KMS-11 (cell line): ENCODE measurements at regions not wholly inside any gene's neighbourhood (a gene's known extent, or its start where the extent isn't known, plus 50 kb on each side); places are given as distances from the start of the nearest gene placed in this dataset.

Experiments
- H2AFZ ChIP-seq: fragments of 200-600 bp; sonication (generic); 2 replicates; pipeline ENCODE4 v1.6.1; 2016; ENCODE audit warnings: antibody characterized with exemption, mixed run types, low read depth
- H3K27ac ChIP-seq: fragments of 200-600 bp; sonication (generic); 2 replicates; pipeline ENCODE4 v1.6.1; 2016; ENCODE audit warnings: mild to moderate bottlenecking, mixed run types
- H3K27me3 ChIP-seq: fragments of 200-600 bp; sonication (generic); 2 replicates; pipeline ENCODE4 v1.6.1; 2017; ENCODE audit warnings: mild to moderate bottlenecking, low read depth, mixed run types, moderate library complexity; ENCODE audit not compliant: insufficient read depth
- H3K36me3 ChIP-seq: fragments of 200-600 bp; sonication (generic); 2 replicates; pipeline ENCODE4 v1.6.1; 2017; ENCODE audit warnings: mild to moderate bottlenecking, mixed run types; ENCODE audit not compliant: insufficient read depth
- H3K4me1 ChIP-seq: fragments of 200-600 bp; sonication (generic); 2 replicates; pipeline ENCODE4 v1.6.1; 2016; ENCODE audit warnings: mild to moderate bottlenecking, low read depth, mixed run types; ENCODE audit not compliant: poor library complexity, severe bottlenecking
- H3K4me2 ChIP-seq: fragments of 200-600 bp; sonication (generic); 2 replicates; pipeline ENCODE4 v1.7.0; 2016; ENCODE audit warnings: mild to moderate bottlenecking, mixed run types
- H3K4me3 ChIP-seq: fragments of 200-600 bp; sonication (generic); IDR thresholded peaks from 2 replicates; pipeline ENCODE4 v1.6.1; 2017; ENCODE audit warnings: low read depth, low read length, mixed read lengths; ENCODE audit not compliant: insufficient read depth
- H3K79me2 ChIP-seq: fragments of 200-600 bp; sonication (generic); 2 replicates; pipeline ENCODE4 v1.6.1; 2016; ENCODE audit warnings: low read depth, mixed run types; ENCODE audit not compliant: insufficient read depth
- H3K9ac ChIP-seq: fragments of 200-600 bp; sonication (generic); 2 replicates; pipeline ENCODE4 v1.6.1; 2016; ENCODE audit warnings: mild to moderate bottlenecking, mixed run types
- H4K20me1 ChIP-seq: fragments of 200-600 bp; sonication (generic); 2 replicates; pipeline ENCODE4 v1.6.1; 2016; ENCODE audit warnings: mild to moderate bottlenecking, mixed run types; ENCODE audit not compliant: insufficient read depth
- CTCF ChIP-seq: fragments of 200-600 bp; sonication (generic); conservative IDR thresholded peaks from 2 replicates; pipeline ENCODE4 v1.6.1; 2017; ENCODE audit warnings: low read depth, mild to moderate bottlenecking, antibody characterized with exemption, low read length, moderate library complexity, mixed read lengths

DNA sequence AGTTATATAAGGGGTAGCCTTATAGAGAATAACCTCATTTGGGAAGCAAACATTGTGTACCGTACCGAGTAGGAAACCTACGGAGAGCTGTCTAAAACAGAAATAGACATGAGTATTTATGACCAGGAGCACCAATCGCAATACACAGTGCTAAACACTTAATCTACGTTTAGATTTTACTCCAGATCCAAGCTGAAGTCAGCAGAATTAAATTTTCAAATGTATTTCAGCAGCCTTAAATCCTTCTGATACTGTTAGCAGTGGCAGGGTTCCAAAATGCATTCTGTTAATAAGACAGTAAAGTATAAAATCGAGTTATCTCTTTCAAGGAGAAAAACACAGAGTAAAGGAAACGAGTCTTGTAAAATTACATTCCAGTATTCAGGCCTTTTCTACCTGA is 118.1 kb upstream of the ZNF521 start:
- H2AFZ ChIP-seq: no peak overlapping the region
- no peak overlapping the region for H3K4me2 ChIP-seq
- no peak overlapping the region for H3K4me3 ChIP-seq
- no peaks in the 10 kb centered on the region for H4K20me1 ChIP-seq
- no peak overlapping the region for H3K9ac ChIP-seq
- H3K4me1 ChIP-seq: no peaks in the 10 kb centered on the region
- no peaks in the 10 kb centered on the region for H3K79me2 ChIP-seq
- H3K36me3 ChIP-seq: no peaks in the 10 kb centered on the region
- H3K27me3 ChIP-seq: no peaks in the 10 kb centered on the region
- TF ChIP-seq CTCF: no peak
- no peak overlapping the region for H3K27ac ChIP-seq

- no peak for TF ChIP-seq CTCF
- H3K4me2 ChIP-seq: no peak overlapping the region
These were observed 117.5 kb upstream of the ZNF521 start for GRCh38 chr18:25469489-25469888.

DNA sequence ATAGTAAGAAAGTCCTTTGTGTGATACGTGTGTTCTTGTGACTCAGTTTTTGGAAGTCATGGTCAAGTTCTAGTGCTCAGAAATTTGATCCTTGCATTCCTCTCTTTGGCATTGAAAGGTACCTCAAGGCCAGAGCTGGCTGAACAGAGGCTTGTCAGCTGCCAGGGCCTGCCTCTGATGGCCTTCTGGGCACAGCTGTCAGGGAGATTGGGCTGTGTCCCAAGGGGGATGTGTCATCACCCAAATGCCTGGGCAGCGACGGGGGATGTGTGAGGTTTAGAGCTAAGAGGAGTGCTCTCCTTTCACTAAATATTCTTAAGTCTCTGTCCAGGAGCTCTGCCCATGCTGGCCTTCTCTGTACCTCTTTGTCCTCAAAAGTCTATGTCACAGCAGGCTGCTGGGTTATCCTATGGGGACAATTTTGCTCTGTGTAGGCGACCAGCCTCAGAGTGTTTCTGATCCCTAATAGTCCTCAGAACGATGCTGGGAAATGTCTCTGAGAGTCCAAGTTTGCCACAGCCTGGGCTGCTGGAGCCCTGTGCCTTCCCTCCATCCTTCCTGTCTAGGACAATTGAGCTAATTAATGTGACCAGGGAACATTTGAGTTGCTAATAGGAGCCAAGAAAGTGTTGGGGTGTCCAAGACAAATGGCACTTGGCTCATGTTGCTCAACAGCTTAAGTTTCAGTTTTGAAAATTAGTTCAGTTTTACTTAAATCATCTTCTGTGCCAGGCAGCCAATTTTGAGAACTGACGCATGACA is 115.4 kb upstream of the ZNF521 start:
- H3K9ac ChIP-seq: no peak overlapping the region
- no peaks in the 10 kb centered on the region for H3K79me2 ChIP-seq
- no peak for TF ChIP-seq CTCF
- H3K27ac ChIP-seq: no peak overlapping the region
- no peak overlapping the region for H3K4me3 ChIP-seq
- no peaks in the 10 kb centered on the region for H3K4me1 ChIP-seq
- no peaks in the 10 kb centered on the region for H3K27me3 ChIP-seq
- H2AFZ ChIP-seq: no peak overlapping the region
- H3K36me3 ChIP-seq: no peaks in the 10 kb centered on the region
- no peak overlapping the region for H3K4me2 ChIP-seq
- no peaks in the 10 kb centered on the region for H4K20me1 ChIP-seq

More at GRCh38 chr18:25469489-25469888, 117.5 kb upstream of the ZNF521 start:
- H3K27ac ChIP-seq: no peak overlapping the region
- H3K36me3 ChIP-seq: no peaks in the 10 kb centered on the region
- H3K79me2 ChIP-seq: no peaks in the 10 kb centered on the region
- no peak overlapping the region for H2AFZ ChIP-seq
- H4K20me1 ChIP-seq: no peaks in the 10 kb centered on the region
- no peak overlapping the region for H3K9ac ChIP-seq
- H3K4me1 ChIP-seq: no peaks in the 10 kb centered on the region
- no peaks in the 10 kb centered on the region for H3K27me3 ChIP-seq
- H3K4me3 ChIP-seq: no peak overlapping the region

DNA sequence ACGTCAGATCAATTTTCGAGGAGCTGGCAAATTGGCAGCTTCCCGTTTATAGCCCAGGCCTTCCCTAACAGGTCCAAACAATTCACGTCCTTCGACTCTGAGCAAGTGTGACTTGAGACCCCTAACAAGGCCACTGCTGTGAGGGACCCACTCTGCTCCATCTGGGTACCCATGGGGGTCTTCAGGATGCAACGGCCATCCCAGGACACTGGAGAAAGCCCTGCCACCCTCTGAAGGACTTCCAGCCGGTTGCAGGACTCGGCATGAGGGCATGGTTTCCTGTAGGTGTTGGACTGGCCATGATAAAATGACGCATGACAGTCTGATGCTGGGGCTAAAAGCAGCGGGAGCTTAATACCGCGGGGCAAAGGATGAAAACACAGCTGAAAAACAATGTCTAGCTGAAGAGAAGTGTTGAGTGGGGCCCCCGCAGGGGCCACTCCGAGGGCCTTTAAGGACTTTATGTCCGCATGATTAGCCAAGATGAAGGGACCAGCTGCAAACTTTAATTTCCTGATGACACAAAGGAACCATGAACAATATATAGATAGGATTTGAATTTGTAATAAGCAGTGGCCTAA is 113.3 kb upstream of the ZNF521 start:
- Histone ChIP-seq H3K4me1 (no peaks in the 10 kb centered on the region), H4K20me1 (no peaks in the 10 kb centered on the region), H3K27ac (no peak overlapping the region), H3K9ac (no peak overlapping the region), H2AFZ (no peak overlapping the region), H3K36me3 (no peaks in the 10 kb centered on the region), H3K27me3 (no peaks in the 10 kb centered on the region), H3K4me2 (no peak overlapping the region), H3K4me3 (no peak overlapping the region), H3K79me2 (no peaks in the 10 kb centered on the region)
- no peak for TF ChIP-seq CTCF
